Pancreas (tissue), 10 donors: ENCODE measurements at regions not wholly inside any gene's neighbourhood (a gene's known extent, or its start where the extent isn't known, plus 50 kb on each side); places are given as distances from the start of the nearest gene placed in this dataset.

Source experiments
- ATAC-seq, 4 donors: fragments of 200-7000 bp; cut with Tn5 transposase; one replicate each; pipeline versions ENCODE4 v1.8.0 to v1.9.1; 2020; ENCODE audit warnings: mild to moderate bottlenecking in 4 of 4, moderate library complexity in 4 of 4
- DNase-seq, 6 donors: peaks; one replicate each; pipeline ENCODE4 v3.0.0-alpha.2; 2020
- FAIRE-seq: peaks from 2 replicates; lab custom pipeline; 2012; peaks lifted over from hg19 to GRCh38; lab: Jason Lieb, UNC
- H3K27ac ChIP-seq, 4 donors: fragments of 200-600 bp; sonication (generic); 1 replicate in 3 of 4; 2 replicates in 1 of 4; pipeline versions ENCODE4 v1.5.0 to v1.8.0; 2020
- H3K27me3 ChIP-seq, 4 donors: fragments of 200-600 bp; one replicate each; pipeline ENCODE4 v1.8.0; 2021
- H3K36me3 ChIP-seq, 3 donors: fragments of 200-600 bp; sonication (generic) in 1 of 3; one replicate each; pipeline versions ENCODE4 v1.5.0 to v1.8.0; 2020 to 2021
- H3K4me1 ChIP-seq, 3 donors: fragments of 200-600 bp; one replicate each; pipeline ENCODE4 v1.8.0; 2021
- H3K4me3 ChIP-seq, 4 donors: fragments of 200-600 bp; sonication (generic) in 2 of 4; one replicate each; pipeline versions ENCODE4 v1.5.0 to v1.8.0; 2020 to 2021
- H3K9me3 ChIP-seq, 4 donors: fragments of 200-600 bp; one replicate each; pipeline ENCODE4 v1.8.0; 2021
- CTCF ChIP-seq, 4 donors: fragments of 200-600 bp; sonication (generic) in 3 of 4; IDR thresholded peaks; one replicate each; pipeline versions ENCODE4 v1.5.0 to v1.8.0; 2021; ENCODE audit warnings: antibody characterized with exemption in 4 of 4
- WGBS, 2 donors: extraction: QIAGEN DNeasy Blood & Tissue Kit; methylation state at CpG; one replicate each; pipeline ENCODE4 v1.1.7; 2013; 5-methylcytosine and 5-hydroxymethylcytosine counted together
- intact Hi-C, 3 donors: fragments of 100-400 bp; cut with DNase I; formaldehyde crosslinking; loops; one replicate each; pipeline versions ENCODE4 v1.11.1 to v1.14.2; 2022
- donor health status: healthy with polysubstance abuse.
- donor health status: DM: no; HTN: no; CAD: no; lungs with moderate emphysema.
- donor health status: DM: no; HTN: no; CAD: no.
- donor health status: control.
- donor health status: control.
- donor health status: Bipolar disorder and iron deficiency.
- donor health status: DM: yes; HTN: yes; CAD: no.
- donor health status: DM: no; HTN: no; CAD: no.
- donor health status: DM: no; HTN: no; CAD: no.
- donor health status: DM: yes; HTN: yes; CAD: no.

- intact Hi-C loops = no loop called here
- no peak for ATAC-seq
- Histone ChIP-seq H3K4me1 (no peaks in the 10 kb centered on the region), H3K9me3 (no peaks in the 10 kb centered on the region), H3K27ac (no peak overlapping the region), H3K36me3 (no peaks in the 10 kb centered on the region), H3K27me3 (no peaks in the 10 kb centered on the region), H3K4me3 (no peak overlapping the region)
- no peak for DNase-seq
- 52 to 66% methylated on average over 6 of the region's 6 CpGs for WGBS, 2 donors
- FAIRE-seq = no peak
- no peak for TF ChIP-seq CTCF (IDR thresholded peaks at IDR 0.05)
These were observed 201.9 kb upstream of the PPARGC1A start for GRCh38 chr4:24091639-24092233.

- DNase-seq = no peak
- ATAC-seq = no peak
- Histone ChIP-seq H3K27me3 (no peaks in the 10 kb centered on the region), H3K9me3 (no peaks in the 10 kb centered on the region), H3K4me1 (no peaks in the 10 kb centered on the region), H3K36me3 (no peaks in the 10 kb centered on the region), H3K4me3 (no peak overlapping the region), H3K27ac (no peak overlapping the region)
- no peak for FAIRE-seq
- TF ChIP-seq CTCF (IDR thresholded peaks at IDR 0.05) = no peak
- WGBS, 2 donors = 56 to 74% methylated on average over 3 of the region's 3 CpGs
- intact Hi-C loops = no loop called here
These were observed 200.1 kb upstream of the PPARGC1A start for GRCh38 chr4:24089851-24090534.

GRCh38 chr4:24080871-24081270 lies 191.0 kb upstream of the PPARGC1A start:
- no peak for TF ChIP-seq CTCF (IDR thresholded peaks at IDR 0.05)
- FAIRE-seq (no peak), ATAC-seq (no peak), DNase-seq (no peak)
- Histone ChIP-seq H3K36me3 (no peaks in the 10 kb centered on the region), H3K27me3 (no peaks in the 10 kb centered on the region), H3K4me1 (no peaks in the 10 kb centered on the region), H3K27ac (no peak overlapping the region), H3K4me3 (no peak overlapping the region), H3K9me3 (no peaks in the 10 kb centered on the region)
- intact Hi-C loops = no loop called here
- WGBS, 2 donors = 41 to 47% methylated on average over 2 of the region's 2 CpGs

- H3K9me3 ChIP-seq = no peaks in the 10 kb centered on the region
- intact Hi-C loops = no loop called here
- ATAC-seq = no peak
- no peak overlapping the region for H3K27ac ChIP-seq
- WGBS, 2 donors = 65 to 67% methylated on average over 2 of the region's 2 CpGs
- DNase-seq = no peak
- no peak overlapping the region for H3K4me3 ChIP-seq
- no peak for FAIRE-seq
- no peak for TF ChIP-seq CTCF (IDR thresholded peaks at IDR 0.05)
- no peaks in the 10 kb centered on the region for H3K27me3 ChIP-seq
- no peaks in the 10 kb centered on the region for H3K36me3 ChIP-seq
- H3K4me1 ChIP-seq = no peaks in the 10 kb centered on the region
These were observed 188.6 kb upstream of the PPARGC1A start for GRCh38 chr4:24078347-24078962.

- FAIRE-seq (no peak), ATAC-seq (no peak), DNase-seq (no peak)
- no peaks in the 10 kb centered on the region for H3K4me1 ChIP-seq
- no peak for TF ChIP-seq CTCF (IDR thresholded peaks at IDR 0.05)
- WGBS, 2 donors = 29 to 30% methylated on average over 1 of the region's 1 CpG
- H3K27me3 ChIP-seq = no peaks in the 10 kb centered on the region
- no peaks in the 10 kb centered on the region for H3K36me3 ChIP-seq
- no peak overlapping the region for H3K4me3 ChIP-seq
- intact Hi-C loops = no loop called here
- no peaks in the 10 kb centered on the region for H3K9me3 ChIP-seq
- H3K27ac ChIP-seq = no peak overlapping the region
These were observed 187.0 kb upstream of the PPARGC1A start for GRCh38 chr4:24076811-24077210.
